WERI-Rb-1 (cell line): ENCODE measurements at regions not wholly inside any gene's neighbourhood (a gene's known extent, or its start where the extent isn't known, plus 50 kb on each side); places are given as distances from the start of the nearest gene placed in this dataset.

ENCODE experiments used
- DNase-seq: peaks from one replicate; pipeline ENCODE4 v3.0.0-alpha.2; 2020
- H3K27ac ChIP-seq: fragments of 250-450 bp; sonication (Bioruptor Pico); 2 replicates; pipeline ENCODE4 v1.5.1; 2020; ENCODE audit warnings: mild to moderate bottlenecking, moderate library complexity
- H3K27me3 ChIP-seq: fragments of 250-450 bp; sonication (Bioruptor Pico); 2 replicates; pipeline ENCODE4 v1.5.1; 2021; ENCODE audit warnings: mild to moderate bottlenecking, low read depth, moderate library complexity; ENCODE audit not compliant: insufficient read depth, severe bottlenecking
- H3K36me3 ChIP-seq: fragments of 250-450 bp; sonication (Bioruptor Pico); 2 replicates; pipeline ENCODE4 v1.5.1; 2020; ENCODE audit warnings: mild to moderate bottlenecking, moderate library complexity
- H3K4me3 ChIP-seq: 2 replicates; pipeline ENCODE4 v1.5.1; 2011; ENCODE audit warnings: low read depth, mild to moderate bottlenecking, control low read depth, low read length
- H3K9me3 ChIP-seq: fragments of 250-450 bp; sonication (Bioruptor Pico); 2 replicates; pipeline ENCODE4 v1.5.1; 2021; ENCODE audit warnings: mild to moderate bottlenecking, moderate library complexity; ENCODE audit not compliant: severe bottlenecking
- CTCF ChIP-seq: IDR thresholded peaks from 2 replicates; pipeline ENCODE4 v1.5.1; 2011; ENCODE audit warnings: low read depth, mild to moderate bottlenecking, control low read depth, inconsistent platforms, low read length

- H3K27ac ChIP-seq, result no peak overlapping the region
- DNase-seq, result no peak
- no peaks in the 10 kb centered on the region for H3K9me3 ChIP-seq
- TF ChIP-seq CTCF, result no peak
- H3K4me3 ChIP-seq, result no peak overlapping the region
- no peaks in the 10 kb centered on the region for H3K27me3 ChIP-seq
- no peaks in the 10 kb centered on the region for H3K36me3 ChIP-seq
Measured at GRCh38 chr20:7606941-7607340, 333.3 kb downstream of the HAO1 start.

- Histone ChIP-seq H3K27me3 (no peaks in the 10 kb centered on the region), H3K4me3 (no peak overlapping the region), H3K27ac (no peak overlapping the region), H3K9me3 (no peaks in the 10 kb centered on the region), H3K36me3 (no peaks in the 10 kb centered on the region)
- no peak for DNase-seq
- no peak for TF ChIP-seq CTCF
Measured at GRCh38 chr20:7608250-7608649, 332.0 kb downstream of the HAO1 start.

- no peak overlapping the region for H3K27ac ChIP-seq
- no peaks in the 10 kb centered on the region for H3K27me3 ChIP-seq
- H3K36me3 ChIP-seq, result no peaks in the 10 kb centered on the region
- no peak for TF ChIP-seq CTCF
- H3K9me3 ChIP-seq, result no peaks in the 10 kb centered on the region
- DNase-seq, result no peak
- H3K4me3 ChIP-seq, result no peak overlapping the region
Measured at GRCh38 chr20:7609251-7609650, 331.0 kb downstream of the HAO1 start.

- no peak overlapping the region for H3K4me3 ChIP-seq
- no peaks in the 10 kb centered on the region for H3K36me3 ChIP-seq
- H3K9me3 ChIP-seq, result no peaks in the 10 kb centered on the region
- no peaks in the 10 kb centered on the region for H3K27me3 ChIP-seq
- no peak overlapping the region for H3K27ac ChIP-seq
- DNase-seq, result no peak
- no peak for TF ChIP-seq CTCF
Measured at GRCh38 chr20:7610681-7611080, 329.6 kb downstream of the HAO1 start.

GRCh38 chr20:7617797-7618196 is 322.5 kb downstream of the HAO1 start:
- no peak for TF ChIP-seq CTCF
- H3K9me3 ChIP-seq, result no peaks in the 10 kb centered on the region
- H3K36me3 ChIP-seq, result no peaks in the 10 kb centered on the region
- no peaks in the 10 kb centered on the region for H3K27me3 ChIP-seq
- H3K4me3 ChIP-seq, result no peak overlapping the region
- no peak overlapping the region for H3K27ac ChIP-seq
- no peak for DNase-seq

GRCh38 chr20:7622399-7622961 is 317.8 kb downstream of the HAO1 start:
- H3K27me3 ChIP-seq, result no peaks in the 10 kb centered on the region
- TF ChIP-seq CTCF, result no peak
- H3K36me3 ChIP-seq, result no peaks in the 10 kb centered on the region

More at GRCh38 chr20:7622399-7622961, 317.8 kb downstream of the HAO1 start:
- H3K27ac ChIP-seq, result no peak overlapping the region
- no peak for DNase-seq
- no peaks in the 10 kb centered on the region for H3K9me3 ChIP-seq
- no peak overlapping the region for H3K4me3 ChIP-seq
